SK-N-SH (cell line): ENCODE measurements at regions not wholly inside any gene's neighbourhood (a gene's known extent, or its start where the extent isn't known, plus 50 kb on each side); places are given as distances from the start of the nearest gene placed in this dataset.

Experiments used
- CTCF ChIP-seq: fragments of 200-600 bp; sonication (generic); IDR thresholded peaks from 2 replicates; pipeline ENCODE4 v1.6.1; 2017; ENCODE audit warnings: antibody characterized with exemption, mild to moderate bottlenecking, moderate library complexity
- FOSL2 ChIP-seq: IDR thresholded peaks from 2 replicates; pipeline ENCODE4 v1.4.0; 2012; ENCODE audit warnings: low read depth, mild to moderate bottlenecking, moderate library complexity, borderline replicate concordance
- MAX ChIP-seq: IDR thresholded peaks from 2 replicates; pipeline ENCODE4 v1.4.0; 2012; ENCODE audit warnings: low read depth
- NRF1 ChIP-seq: IDR thresholded peaks from 2 replicates; pipeline ENCODE4 v1.6.1; 2012; ENCODE audit warnings: low read depth, mild to moderate bottlenecking, low read length
- POLR2AphosphoS5 ChIP-seq: IDR thresholded peaks from 2 replicates; pipeline ENCODE4 v1.6.1; 2012; ENCODE audit warnings: low read depth, low read length
- RCOR1 ChIP-seq: fragments of 150-350 bp; IDR thresholded peaks from 2 replicates; pipeline ENCODE4 v1.6.1; 2017; ENCODE audit warnings: antibody characterized with exemption, low read length
- REST ChIP-seq: IDR thresholded peaks from 2 replicates; pipeline ENCODE4 v1.6.1; 2012; ENCODE audit warnings: mild to moderate bottlenecking, low read depth, low read length, moderate library complexity
- SMC3 ChIP-seq: IDR thresholded peaks from 2 replicates; pipeline ENCODE4 v1.6.1; 2012; ENCODE audit warnings: low read depth, low read length, improper control_type of control experiment
- TAF1 ChIP-seq: IDR thresholded peaks from 2 replicates; pipeline ENCODE4 v1.6.1; 2012; ENCODE audit warnings: low read depth, mild to moderate bottlenecking, low read length, moderate library complexity, borderline replicate concordance
- USF1 ChIP-seq: IDR thresholded peaks from 2 replicates; pipeline ENCODE4 v1.4.0; 2012; ENCODE audit warnings: low read depth, borderline replicate concordance
- YY1 ChIP-seq: IDR thresholded peaks from 2 replicates; pipeline ENCODE4 v1.4.0; 2012; ENCODE audit warnings: low read depth, mild to moderate bottlenecking

GRCh38 chr2:122023059-122023864 lies 267.8 kb downstream of the TSN start:
- TF ChIP-seq CTCF (no peak), RCOR1 (no peak), USF1 (no peak), MAX (no peak), SMC3 (no peak), NRF1 (no peak), POLR2AphosphoS5 (no peak), FOSL2 (no peak), REST (no peak), YY1 (no peak), TAF1 (no peak)
